HTR-8/SVneo (cell line): ENCODE measurements at regions not wholly inside any gene's neighbourhood (a gene's known extent, or its start where the extent isn't known, plus 50 kb on each side); places are given as distances from the start of the nearest gene placed in this dataset.

Experiments
- DNase-seq: peaks from one replicate; pipeline ENCODE4 v3.0.0; 2011; ENCODE audit warnings: low spot score, mixed read lengths; ENCODE audit not compliant: insufficient read length
- FAIRE-seq: peaks from 2 replicates; lab custom pipeline; 2011; peaks lifted over from hg19 to GRCh38; lab: Jason Lieb, UNC

GRCh38 chr10:4373612-4374011 lies 452.4 kb upstream of the AKR1E2 start:
- DNase-seq, result no peak
- no peak for FAIRE-seq

DNA sequence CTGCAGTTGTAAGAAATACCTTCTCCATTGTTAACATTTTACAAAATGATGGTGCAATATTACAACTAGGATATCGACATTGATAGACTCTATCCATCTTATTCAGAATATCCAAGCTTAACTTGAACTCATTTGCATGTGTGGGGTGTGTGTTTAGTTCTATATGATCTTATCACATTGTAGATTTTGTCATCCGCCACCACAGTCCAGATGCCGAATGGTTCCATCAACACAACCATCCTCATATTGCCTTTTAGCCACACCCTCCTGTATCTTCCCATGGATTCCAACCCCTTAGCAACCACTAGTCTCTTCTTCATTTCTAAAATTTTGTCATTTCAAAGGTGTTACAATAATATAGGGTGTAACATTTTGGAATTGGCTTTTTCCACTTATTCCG lies 452.9 kb upstream of the AKR1E2 start:
- FAIRE-seq, result no peak
- no peak for DNase-seq

DNA sequence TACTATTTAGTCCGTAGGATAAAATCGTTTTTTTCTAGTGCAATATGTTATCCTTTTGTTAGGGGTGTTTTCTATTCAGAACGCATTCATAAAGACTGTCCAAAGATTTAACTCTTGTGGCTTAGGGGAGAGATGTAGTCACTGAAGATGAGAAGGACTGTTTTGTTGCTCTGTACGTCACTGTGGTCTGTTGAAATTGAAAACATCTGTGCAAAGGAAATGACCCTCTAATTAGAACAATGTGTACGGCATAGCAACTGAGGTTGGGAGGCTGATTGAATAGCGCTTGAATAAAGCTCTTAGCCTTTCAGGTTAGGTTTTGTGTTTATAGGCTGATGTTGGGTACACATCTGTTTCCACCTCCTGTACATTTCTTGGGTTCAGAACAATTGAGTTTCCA lies 453.4 kb upstream of the AKR1E2 start:
- DNase-seq, result no peak
- FAIRE-seq, result no peak

DNA sequence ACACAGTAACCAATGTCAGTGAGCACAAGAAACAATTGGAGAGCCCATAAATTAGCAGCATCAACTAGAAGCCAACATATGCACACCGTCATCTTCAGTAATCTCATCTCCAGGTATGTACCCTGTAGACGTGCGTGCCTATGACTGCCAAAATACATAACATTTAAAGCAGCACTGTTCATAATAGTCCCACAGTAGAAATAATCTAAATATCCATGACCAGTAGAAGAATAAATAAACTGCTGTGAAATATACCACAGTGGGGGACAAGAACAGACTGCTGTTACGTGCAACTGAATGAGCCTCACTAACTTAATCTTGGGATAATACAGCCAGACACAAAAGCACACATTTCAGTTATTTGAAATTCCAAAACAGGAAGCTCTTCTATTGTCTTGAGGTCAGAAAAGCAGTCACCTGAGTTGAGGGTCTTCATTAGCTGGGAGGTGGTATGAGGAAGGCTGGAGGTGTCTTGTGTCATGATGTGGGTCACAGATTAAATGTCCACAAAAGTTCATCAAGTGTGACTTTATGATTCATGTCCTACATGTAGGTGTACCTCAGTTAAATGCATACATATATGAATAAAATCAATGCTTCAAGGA lies 454.2 kb upstream of the AKR1E2 start:
- FAIRE-seq (no peak), DNase-seq (no peak)

DNA sequence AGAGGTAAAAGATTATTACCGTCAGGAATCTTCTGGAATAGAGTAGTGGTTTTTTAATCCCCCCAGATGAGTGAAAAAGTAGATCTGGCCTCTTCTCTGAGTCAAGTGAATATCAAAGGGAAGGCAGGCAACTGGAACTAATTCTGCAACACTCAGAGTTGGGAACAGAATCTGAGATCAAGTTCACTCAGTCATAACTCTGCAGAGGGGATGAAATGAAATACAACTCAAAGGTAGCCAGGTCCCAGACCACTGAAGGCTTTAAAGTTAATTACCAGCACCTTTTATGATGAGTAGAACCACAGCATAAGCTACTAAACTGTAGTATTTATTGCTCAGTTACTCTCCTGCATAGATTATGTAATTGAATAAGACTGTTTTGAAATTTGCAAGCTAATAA lies 455.6 kb upstream of the AKR1E2 start:
- DNase-seq (no peak), FAIRE-seq (no peak)

- no peak for DNase-seq
- no peak for FAIRE-seq
These were observed 464.4 kb upstream of the AKR1E2 start for GRCh38 chr10:4361581-4361980.

DNA sequence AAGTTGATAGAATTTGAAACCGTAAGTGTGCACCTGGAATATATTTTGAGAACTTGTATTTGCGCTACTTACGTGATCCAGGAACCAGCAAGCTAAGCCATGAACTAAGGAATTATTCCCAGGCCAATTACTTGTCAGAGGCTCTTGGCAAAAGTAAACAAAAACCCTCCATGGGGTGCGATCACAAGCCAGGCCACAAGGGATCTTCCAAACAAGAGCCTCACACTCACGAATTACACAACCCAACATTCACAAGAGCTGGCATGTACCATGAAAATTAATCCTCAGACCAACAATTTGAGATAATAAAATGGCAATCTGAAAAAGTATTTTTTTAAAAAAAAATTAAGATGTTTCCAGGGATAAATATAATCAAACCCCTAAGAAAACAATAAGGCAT lies 467.0 kb upstream of the AKR1E2 start:
- no peak for FAIRE-seq

DNA sequence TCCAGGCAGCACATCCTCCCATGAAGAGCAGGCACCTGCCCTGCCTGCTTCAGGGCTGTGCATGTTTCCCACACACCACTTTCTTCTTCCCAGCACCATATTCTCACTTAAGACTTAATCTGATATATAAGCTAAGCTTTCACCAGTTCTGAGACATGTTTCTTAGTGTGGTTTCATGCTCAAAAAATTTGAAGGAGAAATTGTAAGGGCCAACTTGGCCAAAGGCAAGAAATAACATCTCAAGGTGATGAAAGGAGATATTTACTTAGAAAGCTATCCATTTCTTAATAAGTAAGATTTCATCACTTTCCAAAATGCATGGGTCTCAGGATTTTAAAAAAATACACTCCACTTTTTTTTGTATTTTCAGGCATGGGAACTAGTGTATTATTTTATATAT lies 468.1 kb upstream of the AKR1E2 start:
- FAIRE-seq (no peak), DNase-seq (no peak)

More for the DNA sequence above, 467.0 kb upstream of the AKR1E2 start:
- no peak for DNase-seq

DNA sequence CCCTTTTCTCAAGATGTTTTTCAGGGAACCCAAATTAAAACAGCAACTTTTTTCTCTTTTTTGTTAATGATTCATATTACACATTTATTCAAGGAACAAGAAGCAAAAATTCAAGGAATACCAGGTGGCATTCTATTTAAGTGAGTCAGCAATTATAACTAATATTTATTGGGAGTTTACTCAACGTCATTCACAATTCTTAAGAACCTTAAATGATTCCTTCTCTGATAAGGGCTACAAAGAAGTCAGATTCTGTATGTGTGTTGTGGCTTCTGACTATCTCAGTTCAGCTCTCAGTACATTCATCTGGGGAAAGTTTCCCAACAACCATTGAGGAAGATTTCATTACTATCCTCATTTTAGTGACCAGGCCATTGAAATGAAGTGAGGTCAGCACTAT lies 470.7 kb upstream of the AKR1E2 start:
- FAIRE-seq (no peak), DNase-seq (no peak)

DNA sequence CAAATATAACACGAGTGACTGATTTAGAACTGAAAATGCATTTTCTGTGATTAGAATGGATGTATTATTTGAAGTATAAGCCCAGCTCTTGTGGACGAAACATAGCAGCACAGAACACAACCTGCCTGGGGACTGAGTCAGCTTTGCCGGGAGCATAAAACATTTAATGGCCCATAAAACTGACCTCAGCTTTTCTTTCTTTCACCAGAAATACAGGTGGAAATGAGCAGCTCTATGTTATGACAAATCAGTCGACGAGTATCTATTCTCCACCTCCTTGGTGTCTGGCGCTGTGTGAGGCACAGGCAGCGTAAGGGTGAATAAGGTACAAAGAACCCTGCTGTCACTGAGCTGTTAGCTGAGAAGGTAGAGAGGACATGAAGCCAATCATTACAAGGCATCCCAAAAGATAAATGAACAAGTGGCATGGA lies 471.6 kb upstream of the AKR1E2 start:
- FAIRE-seq (no peak), DNase-seq (peak; percentile 14)

DNA sequence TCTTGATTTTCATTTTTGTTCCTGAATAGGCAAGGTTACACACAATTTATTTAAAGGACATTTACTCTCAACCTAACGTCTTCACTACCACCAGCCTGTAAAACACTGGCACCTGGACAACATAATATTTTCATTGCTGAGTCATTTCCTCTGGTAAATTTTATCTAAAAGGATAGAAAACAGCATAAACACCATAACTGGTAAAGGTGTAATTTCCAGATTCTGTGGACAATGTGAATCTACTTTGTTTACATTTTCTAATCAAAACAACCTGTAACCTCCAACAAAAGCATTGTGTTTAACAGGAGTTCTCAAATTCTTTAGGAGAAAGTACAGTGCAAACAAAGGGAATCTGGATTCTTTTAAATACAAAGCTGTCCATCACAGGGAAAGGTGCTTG lies 472.0 kb upstream of the AKR1E2 start:
- no peak for FAIRE-seq

DNA sequence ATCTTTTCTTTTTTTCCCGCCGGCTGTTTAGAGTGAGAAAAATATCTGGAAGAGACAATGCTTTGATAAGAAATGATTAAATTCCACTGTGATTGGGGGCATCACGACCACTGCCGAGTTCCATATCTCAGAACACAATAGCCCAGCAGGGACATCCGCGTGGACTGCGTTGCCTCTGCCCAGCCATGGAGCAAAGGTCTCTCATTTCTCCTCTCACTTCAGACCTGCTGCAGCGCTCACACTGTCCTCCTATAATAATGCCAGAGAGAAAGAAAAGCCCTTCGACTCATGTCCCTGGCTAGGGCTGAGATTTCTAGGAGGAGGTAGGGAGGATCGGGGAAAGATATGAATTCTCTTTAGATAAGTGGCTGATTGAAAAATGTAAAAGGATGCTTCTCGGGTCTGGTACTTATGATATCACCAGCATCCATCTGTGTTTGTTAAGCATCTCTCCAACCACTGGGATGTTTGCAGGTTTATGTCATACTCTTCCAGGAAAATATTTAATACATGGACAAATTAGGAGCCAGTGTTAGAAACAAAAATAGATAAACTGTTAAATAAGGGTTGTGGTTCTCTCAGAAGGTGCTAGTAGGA lies 472.9 kb upstream of the AKR1E2 start:
- no peak for FAIRE-seq
- DNase-seq, result no peak

More for the DNA sequence above, 472.0 kb upstream of the AKR1E2 start:
- DNase-seq, result peak; percentile 8

- DNase-seq (no peak), FAIRE-seq (no peak)
These were observed 473.5 kb upstream of the AKR1E2 start for GRCh38 chr10:4352414-4352961.

DNA sequence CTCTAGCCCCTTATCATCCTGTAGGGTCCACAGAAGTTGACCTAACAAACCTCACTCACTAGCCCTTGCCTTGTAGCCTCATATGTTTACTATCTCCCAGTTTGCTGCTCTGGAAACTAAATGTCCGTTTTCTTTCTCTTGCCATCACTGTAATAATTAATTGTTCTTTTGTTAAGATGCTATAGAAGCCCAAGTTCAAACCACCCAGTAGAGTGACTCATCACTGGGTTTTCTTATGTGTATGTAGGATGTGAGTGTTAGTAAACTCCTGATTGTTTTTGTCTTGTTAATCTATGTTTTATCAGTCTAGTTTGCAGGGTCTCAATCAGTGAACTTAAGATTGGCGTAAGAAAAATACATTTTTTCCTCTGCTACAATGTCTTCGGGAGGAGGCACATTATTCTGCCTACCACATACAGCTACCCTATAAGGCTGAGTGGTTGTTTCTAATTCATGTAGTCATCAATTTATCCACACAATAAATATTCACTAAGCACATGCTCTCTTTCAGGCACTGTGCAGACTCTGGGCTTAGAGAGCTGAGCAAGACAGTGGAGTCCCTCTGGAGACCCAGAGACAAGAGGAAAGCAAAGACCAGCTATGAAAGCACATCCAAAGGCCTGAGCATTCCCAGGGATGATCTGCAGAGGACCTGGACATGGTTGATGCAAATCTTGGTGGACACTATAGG lies 474.1 kb upstream of the AKR1E2 start:
- DNase-seq (no peak), FAIRE-seq (no peak)

DNA sequence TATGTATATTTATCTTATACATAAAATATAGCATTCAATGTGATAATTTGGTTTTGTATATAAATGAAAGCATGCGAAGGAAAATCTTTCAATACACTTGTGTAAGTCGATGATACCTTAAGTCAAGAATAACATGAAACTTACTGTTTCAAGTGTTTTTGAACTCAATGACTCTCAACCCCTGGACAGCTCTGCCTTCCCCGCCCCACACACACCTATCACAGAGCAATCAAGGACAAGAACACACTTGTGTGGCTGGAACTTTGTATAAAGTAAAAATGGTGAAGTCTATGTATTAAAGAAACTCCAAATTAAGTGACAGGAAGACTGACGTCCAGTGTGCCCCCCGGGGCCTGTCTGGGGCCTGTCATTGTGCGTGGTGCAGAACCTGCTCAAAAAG lies 478.6 kb upstream of the AKR1E2 start:
- DNase-seq (no peak), FAIRE-seq (no peak)

GRCh38 chr10:4345877-4346646 lies 479.9 kb upstream of the AKR1E2 start:
- DNase-seq, result no peak
- FAIRE-seq, result no peak

GRCh38 chr10:4344492-4344994 lies 481.5 kb upstream of the AKR1E2 start:
- peak; percentile 62 for DNase-seq
- FAIRE-seq, result no peak

- FAIRE-seq, result no peak
- no peak for DNase-seq
These were observed 482.1 kb upstream of the AKR1E2 start for GRCh38 chr10:4343873-4344272.

GRCh38 chr10:4343091-4343490 lies 482.9 kb upstream of the AKR1E2 start:
- DNase-seq (no peak), FAIRE-seq (no peak)

DNA sequence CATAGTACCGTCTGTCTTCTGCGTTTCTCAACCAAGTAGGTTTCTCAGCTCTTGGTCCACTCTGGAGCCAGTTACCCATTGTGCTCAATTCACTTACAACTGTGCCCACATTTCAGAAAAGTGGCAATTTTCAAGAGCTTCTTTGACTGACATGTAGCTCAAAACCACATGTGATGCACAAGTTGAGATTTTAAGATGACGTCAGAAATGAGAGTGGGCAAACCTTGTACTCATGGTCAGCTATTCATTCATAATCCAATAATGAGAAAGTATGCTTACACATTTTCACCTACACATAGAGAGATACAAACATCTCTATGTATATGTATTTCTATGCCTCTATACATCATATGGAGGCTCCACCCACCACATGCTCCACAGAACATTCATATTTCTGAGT lies 487.2 kb upstream of the AKR1E2 start:
- no peak for DNase-seq

DNA sequence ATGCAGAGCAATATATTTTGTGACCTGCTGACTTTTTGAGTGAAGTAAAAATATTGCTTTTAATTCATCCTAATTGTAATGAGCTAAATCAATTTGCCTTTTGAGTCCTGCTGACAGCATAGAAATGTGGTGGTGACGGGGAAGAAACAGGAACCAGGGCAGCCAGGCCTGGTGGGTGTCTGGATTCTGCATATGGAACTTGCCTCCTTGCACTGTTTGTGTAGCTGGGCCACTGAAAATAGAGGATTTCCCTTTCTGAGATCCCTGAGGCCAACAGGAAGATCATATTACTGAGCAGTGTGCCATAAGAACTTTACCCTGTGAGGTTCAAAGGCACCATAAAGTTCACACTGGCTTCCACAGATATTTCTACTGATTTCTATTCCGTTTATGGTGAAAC lies 488.4 kb upstream of the AKR1E2 start:
- DNase-seq (no peak), FAIRE-seq (no peak)

More for the DNA sequence above, 487.2 kb upstream of the AKR1E2 start:
- FAIRE-seq, result no peak
